HG03354 (cell line): ENCODE measurements at regions not wholly inside any gene's neighbourhood (a gene's known extent, or its start where the extent isn't known, plus 50 kb on each side); places are given as distances from the start of the nearest gene placed in this dataset.
"Not testable (repeated sequence)": the region's sequence is repeated elsewhere in the genome, so short reads cannot be mapped to it uniquely, and the experiment has no call there.

ENCODE experiments used
- ATAC-seq: cut with Tn5 transposase; IDR thresholded peaks from one replicate; pipeline ENCODE4 v1.9.1; 2021; ENCODE audit warnings: mild to moderate bottlenecking; ENCODE audit not compliant: unreplicated experiment, poor library complexity, severe bottlenecking

DNA sequence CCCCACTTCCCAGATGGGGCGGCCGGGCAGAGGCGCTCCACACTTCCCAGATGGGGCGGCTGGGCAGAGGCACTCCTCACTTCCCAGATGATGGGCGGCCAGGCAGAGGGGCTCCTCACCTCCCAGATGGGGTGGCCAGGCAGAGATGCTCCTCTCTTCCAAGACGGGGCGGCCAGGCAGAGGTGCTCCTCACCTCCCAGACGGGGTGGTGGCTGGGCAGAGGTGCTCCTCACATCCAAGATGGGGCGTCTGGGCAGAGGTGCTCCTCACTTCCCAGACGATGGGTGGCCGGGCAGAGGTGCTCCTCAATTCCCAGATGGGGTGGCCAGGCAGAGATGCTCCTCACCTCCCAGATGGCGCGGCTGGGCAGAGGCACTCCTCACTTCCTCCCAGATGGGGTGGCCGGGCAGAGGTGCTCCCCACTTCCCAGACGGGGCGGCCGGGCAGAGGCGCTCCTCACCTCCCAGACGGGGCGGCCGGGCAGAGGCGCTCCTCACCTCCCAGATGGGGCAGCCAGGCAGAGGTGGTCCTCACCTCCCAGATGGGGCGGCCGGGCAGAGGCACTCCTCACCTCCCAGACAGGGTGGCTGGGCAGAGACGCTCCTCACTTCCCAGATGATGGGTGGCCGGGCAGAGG is 275.2 kb downstream of the LIPI start:
- ATAC-seq = not testable (repeated sequence)

- not testable (repeated sequence) for ATAC-seq
Observed at GRCh38 chr21:13934887-13935342, 275.8 kb downstream of the LIPI start.

DNA sequence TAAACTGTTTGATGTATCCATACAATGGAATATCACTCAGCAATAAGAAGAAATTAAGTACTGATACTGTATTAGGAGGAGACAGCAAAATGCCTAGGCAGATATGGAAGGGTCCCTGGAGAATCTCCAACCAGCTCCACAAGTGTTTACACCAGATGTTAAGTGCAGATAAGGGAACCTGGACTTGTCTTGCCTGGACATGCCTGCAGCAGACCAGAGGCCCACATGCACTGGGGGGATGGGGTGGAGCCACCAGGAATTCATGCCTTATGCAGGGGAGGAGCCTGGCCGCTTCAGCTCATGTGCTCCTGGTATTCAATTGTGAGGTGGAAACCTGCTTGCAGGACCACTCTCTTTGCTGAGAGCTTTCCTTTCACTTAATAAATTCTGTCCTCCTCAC is 287.6 kb downstream of the LIPI start:
- ATAC-seq = not testable (repeated sequence)

DNA sequence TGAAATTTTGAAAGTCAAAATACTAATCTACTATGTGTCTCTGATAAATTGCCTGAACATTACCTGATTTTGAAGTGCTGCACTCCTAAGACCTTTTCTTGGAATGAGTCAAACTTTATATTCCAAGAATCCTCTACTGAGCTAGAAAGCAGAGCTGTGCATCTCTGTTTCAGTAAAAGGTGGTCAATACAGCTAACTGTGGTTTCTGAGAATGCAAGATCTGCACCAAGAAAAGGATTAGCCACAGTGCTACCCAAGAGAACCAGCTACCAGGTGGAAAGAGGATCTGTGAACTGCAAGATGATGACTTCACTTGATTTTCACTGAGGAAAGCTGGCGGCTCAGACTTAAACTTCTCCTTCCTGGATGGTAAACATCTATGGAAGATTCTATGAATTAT is 289.3 kb downstream of the LIPI start:
- ATAC-seq = not testable (repeated sequence)

- not testable (repeated sequence) for ATAC-seq
Observed at GRCh38 chr21:13907385-13907784, 297.8 kb downstream of the POTED start.

- ATAC-seq = not testable (repeated sequence)
Observed at GRCh38 chr21:13896596-13897247, 287.1 kb downstream of the POTED start.

- not testable (repeated sequence) for ATAC-seq
Observed at GRCh38 chr21:13893617-13894016, 284.0 kb downstream of the POTED start.

GRCh38 chr21:13893025-13893424 is 283.4 kb downstream of the POTED start:
- ATAC-seq = not testable (repeated sequence)

- not testable (repeated sequence) for ATAC-seq
Observed at GRCh38 chr21:13892146-13892751, 282.7 kb downstream of the POTED start.

DNA sequence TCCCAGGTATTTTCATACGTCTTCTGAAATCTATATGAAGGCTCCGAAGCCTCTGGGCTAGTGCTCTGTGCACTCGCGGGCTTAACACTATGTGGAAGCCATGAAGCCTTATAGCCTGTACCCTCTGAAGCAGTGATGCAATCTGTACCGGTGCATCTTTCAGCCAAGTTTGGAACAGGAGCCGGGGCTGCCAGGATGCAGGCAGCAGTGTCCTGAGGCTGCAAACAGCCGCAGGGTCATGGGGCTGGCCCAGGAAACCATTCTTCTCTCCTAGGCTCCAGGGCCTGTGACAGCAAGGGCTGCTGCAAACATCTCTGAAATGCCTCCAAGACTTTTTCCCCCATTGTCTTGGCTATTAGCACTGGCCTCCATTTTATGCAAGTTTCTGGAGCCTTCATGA is 279.6 kb downstream of the POTED start:
- ATAC-seq = not testable (repeated sequence)

DNA sequence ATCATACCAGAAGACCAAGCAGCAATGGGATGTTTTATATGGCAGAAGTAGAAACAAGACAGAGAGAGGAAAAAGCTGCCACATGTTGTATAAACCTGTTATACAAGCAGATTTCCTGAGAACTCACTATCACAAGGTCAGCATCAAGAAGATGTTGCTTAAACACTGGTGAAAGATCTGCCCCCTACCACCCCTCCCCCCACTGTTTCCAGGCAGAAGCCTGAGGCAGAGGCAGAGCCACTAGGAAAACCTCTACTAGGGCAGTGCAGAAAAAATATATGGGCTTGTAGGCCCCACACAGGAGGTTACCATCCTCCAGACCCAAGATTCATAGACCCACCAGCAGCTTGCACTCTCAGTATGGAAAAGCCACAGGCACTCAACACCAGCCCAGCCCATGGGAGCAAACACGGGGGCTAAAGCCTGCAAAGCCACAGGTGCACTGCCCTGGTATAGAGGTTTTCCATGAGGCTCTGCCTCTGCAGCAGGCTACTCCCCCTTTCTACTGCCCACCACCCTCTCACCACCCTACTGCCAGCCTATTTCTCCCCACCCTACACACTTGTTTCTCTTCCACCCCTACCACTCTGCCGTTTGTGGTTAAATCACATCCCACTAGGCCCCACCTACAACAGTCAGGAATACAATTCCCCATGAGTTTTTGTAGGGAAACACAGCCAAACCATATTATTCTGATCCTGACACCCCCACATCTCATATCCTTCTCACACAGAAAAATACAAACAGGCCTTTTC is 274.2 kb downstream of the POTED start:
- ATAC-seq = not testable (repeated sequence)

GRCh38 chr21:13877503-13877902 is 267.9 kb downstream of the POTED start:
- ATAC-seq = not testable (repeated sequence)

DNA sequence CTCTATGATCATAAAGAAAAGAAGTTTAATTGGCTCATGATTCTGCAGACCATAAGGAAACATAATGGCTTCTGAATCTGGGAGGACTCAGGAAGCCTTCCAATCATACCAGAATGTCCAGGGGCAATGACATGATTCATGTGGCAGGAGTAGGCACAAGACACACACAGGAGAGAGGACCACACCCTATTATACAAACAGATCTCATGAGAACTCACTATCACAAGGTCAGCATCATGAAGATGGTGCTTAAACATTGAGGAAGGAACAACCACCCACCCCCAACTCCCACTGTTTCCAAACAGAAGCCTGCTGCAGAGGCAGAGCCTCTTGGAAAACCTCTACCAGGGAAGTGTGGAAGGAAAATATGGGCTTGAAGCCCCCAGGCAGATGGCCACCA is 267.4 kb downstream of the POTED start:
- ATAC-seq = not testable (repeated sequence)

- not testable (repeated sequence) for ATAC-seq
Observed at GRCh38 chr21:13874001-13874400, 264.4 kb downstream of the POTED start.

- ATAC-seq = no peak
Observed at GRCh38 chr21:13854638-13855037, 245.1 kb downstream of the POTED start.

GRCh38 chr21:13850808-13851207 is 241.2 kb downstream of the POTED start:
- ATAC-seq = not testable (repeated sequence)

DNA sequence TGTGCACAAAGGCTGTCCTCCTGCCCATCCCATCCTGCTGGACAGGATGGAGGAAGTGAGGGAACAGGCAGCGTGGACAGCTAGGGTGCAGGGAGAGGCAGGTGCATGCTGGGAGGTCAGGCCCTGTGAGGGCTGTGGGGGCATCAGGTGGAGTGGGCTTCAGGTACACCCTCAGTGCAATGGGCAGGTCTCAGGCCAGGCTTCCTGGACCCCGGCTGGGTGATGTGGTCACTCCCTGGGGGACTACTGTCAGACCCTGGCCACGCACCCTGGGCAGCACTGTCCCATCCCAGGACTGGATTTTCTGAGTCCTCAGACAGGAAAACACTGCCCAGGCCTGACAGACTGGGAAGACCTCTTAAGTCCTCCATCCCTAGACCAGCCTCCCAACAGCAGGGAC is 239.9 kb downstream of the POTED start:
- ATAC-seq = not testable (repeated sequence)

GRCh38 chr21:13846718-13847117 is 237.1 kb downstream of the POTED start:
- not testable (repeated sequence) for ATAC-seq

DNA sequence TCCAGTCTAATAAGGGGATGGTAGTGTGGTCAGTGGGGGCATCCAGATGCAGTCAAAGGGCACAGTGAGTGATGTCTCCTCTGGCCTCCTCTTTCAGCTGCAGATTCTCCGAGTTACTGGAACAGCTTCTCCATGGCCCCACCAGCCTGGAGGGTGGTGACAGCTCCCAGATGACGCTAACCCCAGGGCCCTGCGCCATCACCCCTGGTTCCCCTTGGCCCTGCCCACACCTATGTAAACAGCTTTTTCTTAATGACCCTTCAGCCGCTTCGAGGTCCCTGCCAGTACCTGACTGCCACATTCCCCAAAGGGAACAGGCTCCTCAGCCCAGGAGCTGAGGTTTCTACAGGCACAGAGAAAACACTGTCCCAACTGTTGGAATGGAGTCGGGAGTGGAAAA is 235.0 kb downstream of the POTED start:
- not testable (repeated sequence) for ATAC-seq

DNA sequence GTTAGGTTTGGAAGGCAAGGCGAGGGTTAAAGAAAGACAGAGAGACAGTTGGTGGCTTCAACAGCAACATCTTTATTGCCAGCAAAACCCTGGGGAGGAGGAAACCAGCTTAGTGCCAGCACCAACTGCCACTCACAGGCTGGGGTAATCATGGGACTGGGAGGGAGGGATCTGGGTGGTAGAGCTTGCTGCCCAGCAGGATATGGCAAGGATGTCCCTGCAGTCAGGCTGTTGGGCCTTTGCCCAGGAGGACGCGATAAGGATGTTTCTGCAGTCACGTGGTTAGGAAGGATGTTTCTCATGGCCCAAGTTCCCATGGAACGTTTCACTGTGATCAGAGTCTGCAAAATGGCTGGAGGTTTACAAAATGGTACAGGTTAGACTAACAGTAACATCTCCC is 233.5 kb downstream of the POTED start:
- not testable (repeated sequence) for ATAC-seq
